ENCODE measurements at regions not wholly inside any gene's neighbourhood (a gene's known extent, or its start where the extent isn't known, plus 50 kb on each side); places are given as distances from the start of the nearest gene placed in this dataset.

DNA sequence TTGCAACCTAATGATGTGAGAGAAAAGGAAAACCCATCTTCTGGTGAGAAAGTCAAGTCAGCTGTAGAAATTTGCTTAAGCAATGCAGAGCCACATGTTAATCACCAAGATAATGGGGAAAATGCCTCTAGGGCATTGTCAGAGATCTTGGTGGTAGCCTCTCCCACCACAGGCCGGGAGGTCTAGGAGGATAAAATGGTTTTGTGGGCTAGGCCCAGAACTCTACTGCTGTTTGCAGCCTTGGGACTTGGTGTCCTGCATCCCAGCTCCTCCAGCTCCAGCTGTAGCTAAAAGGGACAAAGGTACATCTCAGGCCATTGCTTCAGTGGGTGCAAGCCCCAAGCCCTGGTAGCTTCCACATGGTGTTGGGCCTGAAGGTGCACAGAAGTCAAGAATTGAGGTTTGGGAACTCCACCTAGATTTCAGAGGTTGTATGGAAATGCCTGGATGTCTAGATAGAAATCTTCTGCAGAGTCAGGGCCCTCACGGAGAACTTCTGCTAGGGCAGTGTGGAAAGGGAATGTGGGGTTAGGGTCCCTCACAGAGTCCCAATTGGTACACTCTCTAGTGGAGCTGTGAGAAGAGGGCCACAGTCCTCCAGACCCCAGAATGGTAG, 382.2 kb upstream of the KLHL1 start:
- no peak for DNase-seq (ENCODE audit: low spot score)
- TF ChIP-seq CTCF (IDR thresholded peaks at IDR 0.05; ENCODE audit: extremely low read depth, missing control alignments) = no peak

GRCh38 chr13:70484931-70485330, 376.7 kb upstream of the KLHL1 start:
- TF ChIP-seq CTCF (IDR thresholded peaks at IDR 0.05; ENCODE audit: extremely low read depth, missing control alignments) = no peak
- no peak for DNase-seq (ENCODE audit: low spot score)

GRCh38 chr13:70483599-70484276, 375.5 kb upstream of the KLHL1 start:
- no peak for DNase-seq (ENCODE audit: low spot score)
- TF ChIP-seq CTCF (IDR thresholded peaks at IDR 0.05; ENCODE audit: extremely low read depth, missing control alignments) = no peak

GRCh38 chr13:70473907-70474306, 365.7 kb upstream of the KLHL1 start:
- DNase-seq (ENCODE audit: low spot score) = no peak
- TF ChIP-seq CTCF (IDR thresholded peaks at IDR 0.05; ENCODE audit: extremely low read depth, missing control alignments) = no peak

GRCh38 chr13:70469077-70469476, 360.8 kb upstream of the KLHL1 start:
- no peak for TF ChIP-seq CTCF (IDR thresholded peaks at IDR 0.05; ENCODE audit: extremely low read depth, missing control alignments)
- no peak for DNase-seq (ENCODE audit: low spot score)

- DNase-seq (ENCODE audit: low spot score) = no peak
- no peak for TF ChIP-seq CTCF (IDR thresholded peaks at IDR 0.05; ENCODE audit: extremely low read depth, missing control alignments)
Observed at GRCh38 chr13:70457474-70457873, 349.2 kb upstream of the KLHL1 start.

DNA sequence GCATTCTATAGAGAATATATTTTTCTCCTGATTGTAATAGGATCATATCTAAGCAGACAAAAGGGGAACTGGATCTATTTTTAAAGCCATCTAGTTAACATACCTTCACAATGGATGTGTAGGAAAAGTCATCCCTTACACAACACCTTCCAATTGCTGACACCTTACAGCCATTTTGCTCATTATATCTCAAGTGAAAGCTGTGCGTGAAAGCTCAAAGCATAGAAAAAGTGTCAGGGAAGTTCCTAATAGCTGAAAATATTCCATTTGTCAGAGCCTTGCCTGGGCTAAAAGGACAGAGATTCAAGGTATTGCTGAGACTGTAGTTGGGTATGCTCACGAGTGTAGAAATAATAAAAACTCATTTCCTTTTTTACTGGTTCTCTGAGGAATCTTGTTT, 340.6 kb upstream of the KLHL1 start:
- DNase-seq (ENCODE audit: low spot score) = no peak
- no peak for TF ChIP-seq CTCF (IDR thresholded peaks at IDR 0.05; ENCODE audit: extremely low read depth, missing control alignments)
